HG03575 (cell line): ENCODE measurements at regions not wholly inside any gene's neighbourhood (a gene's known extent, or its start where the extent isn't known, plus 50 kb on each side); places are given as distances from the start of the nearest gene placed in this dataset.
"Not testable (repeated sequence)": the region's sequence is repeated elsewhere in the genome, so short reads cannot be mapped to it uniquely, and the experiment has no call there.

Source experiments
- ATAC-seq: cut with Tn5 transposase; IDR thresholded peaks from one replicate; pipeline ENCODE4 v1.9.1; 2021; ENCODE audit not compliant: unreplicated experiment, insufficient number of reproducible peaks, low FRiP score; ENCODE audit errors: extremely low read depth

GRCh38 chr6:98310443-98310842, 523.9 kb upstream of the POU3F2 start:
- no peak for ATAC-seq

- ATAC-seq: peak; percentile 82
Observed at GRCh38 chr6:98323605-98324004, 510.8 kb upstream of the POU3F2 start.

GRCh38 chr6:98324446-98324845, 509.9 kb upstream of the POU3F2 start:
- ATAC-seq: no peak

GRCh38 chr6:98325366-98325765, 509.0 kb upstream of the POU3F2 start:
- no peak for ATAC-seq

- ATAC-seq: no peak
Observed at GRCh38 chr6:98333273-98333672, 501.1 kb upstream of the POU3F2 start.

- no peak for ATAC-seq
Observed at GRCh38 chr6:98335594-98335993, 498.8 kb upstream of the POU3F2 start.

GRCh38 chr6:98339506-98339905, 494.9 kb upstream of the POU3F2 start:
- ATAC-seq: no peak

- ATAC-seq: no peak
Observed at GRCh38 chr6:98343004-98343403, 491.4 kb upstream of the POU3F2 start.

- no peak for ATAC-seq
Observed at GRCh38 chr6:98343797-98344196, 490.6 kb upstream of the POU3F2 start.

- no peak for ATAC-seq
Observed at GRCh38 chr6:98352348-98352747, 482.0 kb upstream of the POU3F2 start.

- no peak for ATAC-seq
Observed at GRCh38 chr6:98358173-98358572, 476.2 kb upstream of the POU3F2 start.

GRCh38 chr6:98366371-98366770, 468.0 kb upstream of the POU3F2 start:
- ATAC-seq: no peak

GRCh38 chr6:98380589-98380988, 453.8 kb upstream of the POU3F2 start:
- no peak for ATAC-seq

- ATAC-seq: no peak
Observed at GRCh38 chr6:98382246-98382645, 452.1 kb upstream of the POU3F2 start.

- no peak for ATAC-seq
Observed at GRCh38 chr6:98384334-98384733, 450.0 kb upstream of the POU3F2 start.

- ATAC-seq: no peak
Observed at GRCh38 chr6:98384801-98385200, 449.6 kb upstream of the POU3F2 start.

- ATAC-seq: no peak
Observed at GRCh38 chr6:98395610-98396166, 438.7 kb upstream of the POU3F2 start.

GRCh38 chr6:98416027-98416426, 418.3 kb upstream of the POU3F2 start:
- ATAC-seq: no peak

GRCh38 chr6:98416497-98417158, 417.7 kb upstream of the POU3F2 start:
- ATAC-seq: not testable (repeated sequence)

- peak; percentile 86 for ATAC-seq
Observed at GRCh38 chr6:98433325-98434056, 400.9 kb upstream of the POU3F2 start.
